Stimulated activated CD4-positive, alpha-beta T cell treated with anti-CD3 and anti-CD28 coated beads, TNF-alpha, amount 100 ng/mL, for 1 hour (primary cell): ENCODE measurements at regions not wholly inside any gene's neighbourhood (a gene's known extent, or its start where the extent isn't known, plus 50 kb on each side); places are given as distances from the start of the nearest gene placed in this dataset.
"Not testable (repeated sequence)": the region's sequence is repeated elsewhere in the genome, so short reads cannot be mapped to it uniquely, and the experiment has no call there.

Experiments used
- DNase-seq, 3 donors: peaks; one replicate each; pipeline ENCODE4 v3.0.0-alpha.2; 2020; ENCODE audit warnings: low read depth in 3 of 3, low spot score in 1 of 3

GRCh38 chr21:23690316-23690715 is 1917.0 kb downstream of the MRPL39 start:
- no peak for DNase-seq

DNA sequence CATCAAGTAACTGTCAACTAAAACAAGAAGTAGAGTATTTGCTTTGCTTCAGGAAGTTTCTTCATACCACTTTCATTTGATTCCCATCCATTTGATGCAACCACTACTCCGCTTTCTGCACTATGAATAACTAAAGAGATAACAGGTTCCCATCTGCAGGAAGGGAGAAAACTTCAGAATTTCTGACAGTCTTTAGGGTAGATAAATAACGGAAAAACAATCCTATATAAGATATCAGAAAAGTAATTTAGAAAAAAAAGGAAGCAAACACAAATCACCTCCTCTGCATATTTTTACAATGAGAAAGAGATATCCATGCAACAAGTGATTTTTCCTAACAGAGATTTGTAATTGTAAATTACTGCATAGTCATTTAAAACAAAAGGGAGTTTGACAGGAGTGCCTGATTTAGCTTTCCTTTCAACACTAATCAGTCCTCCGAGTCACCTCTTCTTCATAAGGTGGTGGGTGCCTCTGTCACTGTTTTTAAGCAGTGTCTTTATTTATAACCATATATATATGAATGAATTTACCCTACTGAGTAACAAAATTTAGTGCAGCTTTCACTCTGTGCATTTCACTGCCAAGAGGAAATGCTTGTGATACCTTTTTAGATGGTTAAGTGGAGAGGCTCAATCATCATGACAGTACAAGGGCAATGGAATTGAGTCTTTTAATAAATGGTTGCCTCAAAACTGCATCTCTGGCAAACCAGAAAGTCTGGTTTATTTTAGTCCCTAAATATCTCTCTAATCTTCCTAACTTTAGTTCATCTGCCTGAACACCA is 1920.4 kb downstream of the MRPL39 start:
- DNase-seq: no peak

- DNase-seq: no peak
Measured at GRCh38 chr21:23684431-23684830, 1922.8 kb downstream of the MRPL39 start.

DNA sequence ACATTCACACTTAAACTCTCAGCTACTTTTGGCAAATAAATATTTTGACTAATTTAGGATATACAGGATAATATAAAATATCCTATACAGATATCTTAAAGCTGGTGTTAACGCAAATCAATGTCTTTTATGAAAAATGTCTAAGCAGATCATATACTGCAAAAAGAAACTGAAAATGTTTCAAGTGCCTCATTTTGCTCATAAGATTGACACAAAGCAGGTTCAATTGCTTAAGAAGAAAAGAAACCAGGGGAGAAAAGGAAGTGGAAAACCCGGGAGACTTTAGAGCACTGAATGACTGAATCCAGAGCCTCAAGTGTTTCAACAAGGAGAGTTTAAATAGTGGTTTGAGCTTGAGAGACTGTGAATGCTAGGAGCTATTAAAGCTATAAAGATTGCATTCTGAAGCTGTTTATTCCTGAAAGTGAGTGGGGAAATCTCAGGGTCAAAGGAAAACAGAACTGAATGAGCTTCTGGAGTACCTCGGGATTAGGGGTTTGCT is 1943.0 kb downstream of the MRPL39 start:
- no peak for DNase-seq

DNA sequence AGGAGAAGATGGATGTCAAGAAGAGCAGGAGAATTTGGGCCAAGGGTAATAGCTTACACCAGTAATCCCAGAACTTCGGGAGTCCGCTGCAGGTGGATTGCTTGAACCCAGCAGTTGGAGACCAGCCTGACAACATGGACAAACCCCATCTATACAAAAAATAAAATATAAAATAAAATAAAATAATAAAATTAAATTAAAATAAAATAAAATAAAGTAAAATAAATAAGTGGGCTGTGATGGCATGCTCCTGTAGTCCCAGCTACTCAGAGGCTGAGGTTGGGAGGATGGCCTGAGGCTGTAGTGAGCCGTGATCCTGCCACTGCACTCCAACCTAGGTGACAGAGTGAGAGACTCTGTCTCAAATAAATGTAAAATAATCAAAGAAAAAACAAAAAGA is 1946.7 kb downstream of the MRPL39 start:
- DNase-seq: no peak

DNA sequence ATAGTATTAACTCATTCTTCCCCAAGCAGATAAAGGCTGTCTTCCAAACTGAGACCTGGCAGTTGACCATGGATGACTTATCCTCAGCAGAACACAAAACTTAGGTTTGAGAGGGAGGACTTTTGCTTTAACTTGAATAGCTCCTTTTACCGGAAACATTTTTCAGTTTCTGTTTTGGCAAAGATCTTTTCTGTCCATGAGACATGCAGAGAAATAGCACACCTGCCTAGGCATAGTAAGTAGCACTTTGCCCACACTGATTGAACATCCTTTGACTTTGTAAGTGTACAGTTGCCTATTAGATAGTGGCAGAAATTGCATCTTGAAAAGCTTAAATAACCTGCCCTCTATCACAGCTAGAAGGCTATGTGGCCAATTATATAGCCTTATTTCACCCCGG is 1962.5 kb downstream of the MRPL39 start:
- DNase-seq: no peak

GRCh38 chr21:23639721-23640120 is 1967.6 kb downstream of the MRPL39 start:
- no peak for DNase-seq

DNA sequence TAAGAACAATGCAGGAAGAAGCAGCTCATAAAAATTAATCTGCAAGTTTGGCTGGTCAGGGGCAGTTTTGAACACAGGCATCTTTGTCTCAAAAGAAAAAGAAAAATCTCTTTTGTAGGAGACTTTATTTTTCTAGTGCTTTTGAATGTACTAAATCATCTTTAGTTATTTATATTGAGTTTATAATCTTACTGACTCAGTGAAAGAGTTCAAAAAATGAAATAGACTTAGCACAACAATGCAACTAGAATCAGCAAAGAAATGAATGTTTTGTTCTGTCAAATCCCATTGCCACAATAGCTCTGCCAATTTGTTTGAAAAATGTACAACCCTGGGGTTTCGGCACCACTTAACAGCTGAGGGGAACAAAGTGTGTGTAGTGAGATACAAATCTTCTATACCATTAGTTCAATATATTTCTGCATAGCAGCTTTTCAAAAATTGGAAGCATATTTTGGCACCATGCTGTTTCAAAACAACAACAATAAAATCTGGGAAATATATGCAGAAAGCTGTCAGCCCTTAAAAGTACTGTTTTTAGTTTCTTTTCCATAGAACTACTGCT is 1969.1 kb downstream of the MRPL39 start:
- no peak for DNase-seq

DNA sequence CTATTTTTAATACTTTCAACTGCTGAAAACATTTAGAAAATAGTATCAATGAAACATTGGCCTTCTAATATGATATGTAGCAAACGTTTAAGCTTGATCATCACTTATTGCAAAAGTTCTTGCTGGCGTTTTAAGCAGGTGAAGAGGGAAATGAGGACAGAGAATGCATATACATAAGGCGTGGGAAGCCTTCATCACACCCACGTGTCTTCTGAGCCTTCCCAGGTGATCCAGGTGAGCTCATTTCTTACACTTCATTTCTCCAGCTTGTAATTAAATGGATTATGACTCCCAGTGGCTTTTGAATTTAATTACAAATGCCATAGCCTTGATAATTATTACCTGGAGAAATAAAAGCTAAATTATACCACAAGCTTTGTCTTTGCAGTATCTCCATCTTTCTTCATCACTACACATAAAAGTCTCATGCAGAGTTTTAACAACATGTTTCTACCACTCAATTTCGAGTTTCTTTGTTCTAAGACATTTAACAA is 1973.8 kb downstream of the MRPL39 start:
- DNase-seq: no peak

GRCh38 chr21:23624281-23624680 is 1983.0 kb downstream of the MRPL39 start:
- no peak for DNase-seq

DNA sequence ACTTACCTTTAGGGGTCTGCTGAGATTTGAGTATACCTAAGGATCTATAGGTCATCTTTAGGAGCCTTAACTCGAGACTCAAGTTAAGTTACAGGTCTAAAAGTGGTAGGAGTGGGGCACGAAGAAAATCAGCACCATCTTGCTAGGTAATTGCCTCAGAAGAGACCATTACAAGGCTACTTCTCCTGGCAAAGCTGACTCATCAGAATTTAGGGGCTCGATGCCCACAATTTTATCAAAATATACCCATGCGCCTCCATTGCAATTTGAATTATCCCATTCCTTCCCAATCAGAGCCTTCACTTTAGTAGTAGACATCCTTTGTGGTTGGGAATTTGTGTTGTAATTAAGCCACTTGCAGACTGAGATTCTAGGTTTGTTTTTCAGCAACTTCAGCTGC is 1994.3 kb downstream of the MRPL39 start:
- no peak for DNase-seq

DNA sequence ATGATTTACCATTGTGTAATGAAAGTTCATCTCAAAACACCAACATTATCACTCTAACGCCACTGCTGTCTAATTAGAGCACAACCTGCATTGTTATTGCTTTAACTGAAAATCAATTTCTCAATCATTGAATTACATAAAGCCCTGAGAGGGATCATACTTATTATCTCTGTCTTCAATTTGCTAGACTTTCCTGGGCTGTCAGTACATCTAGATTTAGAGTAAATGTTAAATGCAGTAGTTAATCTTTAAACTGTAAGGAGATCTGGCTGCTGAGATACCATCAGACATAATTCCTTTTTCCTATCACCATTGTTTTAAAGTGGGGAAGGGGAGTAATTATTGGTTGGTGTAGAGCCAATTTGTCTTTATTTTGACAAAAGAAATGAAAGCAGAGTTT is 1995.1 kb downstream of the MRPL39 start:
- no peak for DNase-seq

DNA sequence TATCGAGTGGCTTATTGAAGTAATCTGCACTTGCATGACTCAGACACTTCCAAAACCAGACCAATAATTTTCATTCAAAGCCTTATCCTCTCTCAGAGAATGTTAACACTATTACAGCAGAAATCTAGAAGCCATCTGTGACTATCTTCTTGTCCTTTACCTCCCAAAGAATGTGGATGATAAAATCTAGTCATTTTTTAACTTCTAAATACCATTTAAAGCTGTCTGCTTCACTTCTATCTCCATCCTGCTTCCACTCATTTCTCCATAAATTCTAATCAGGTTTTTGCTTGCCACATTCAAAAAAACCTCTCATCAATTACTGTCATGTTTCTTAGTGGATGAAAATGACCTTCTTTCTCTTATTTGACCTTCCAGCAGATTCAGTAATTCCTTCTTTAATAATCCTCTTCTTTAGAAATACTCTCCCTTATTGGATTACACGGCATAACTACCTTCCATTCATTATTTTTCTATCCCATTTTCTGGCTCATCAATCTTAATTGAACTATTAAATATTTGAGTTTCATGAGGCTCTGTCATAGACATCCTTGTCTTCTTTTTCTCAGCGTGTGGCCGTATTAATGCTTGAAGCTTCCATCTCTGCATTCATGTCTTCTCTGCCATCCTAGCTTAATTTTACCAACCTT is 1999.4 kb downstream of the MRPL39 start:
- DNase-seq: no peak

GRCh38 chr21:23601549-23601948 is 2005.7 kb downstream of the MRPL39 start:
- DNase-seq: no peak

DNA sequence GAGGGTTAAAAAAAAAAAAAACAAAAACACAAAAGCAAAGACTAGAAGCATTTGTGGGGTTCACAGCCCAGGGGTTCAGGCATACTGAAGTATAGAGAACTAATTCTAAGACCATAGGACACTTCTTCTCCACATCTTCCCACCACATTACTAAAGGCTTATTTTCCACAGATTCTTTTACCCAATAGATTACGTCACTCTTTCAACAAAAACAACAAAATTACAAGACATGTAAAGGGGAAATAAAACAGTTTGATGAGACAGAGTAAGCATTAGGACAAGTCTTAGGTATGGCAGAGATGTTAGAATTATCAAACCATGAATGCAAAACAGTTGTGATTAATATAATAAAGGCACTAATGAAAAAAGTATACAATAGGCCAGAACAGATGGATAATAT is 2013.7 kb downstream of the MRPL39 start:
- DNase-seq: no peak

DNA sequence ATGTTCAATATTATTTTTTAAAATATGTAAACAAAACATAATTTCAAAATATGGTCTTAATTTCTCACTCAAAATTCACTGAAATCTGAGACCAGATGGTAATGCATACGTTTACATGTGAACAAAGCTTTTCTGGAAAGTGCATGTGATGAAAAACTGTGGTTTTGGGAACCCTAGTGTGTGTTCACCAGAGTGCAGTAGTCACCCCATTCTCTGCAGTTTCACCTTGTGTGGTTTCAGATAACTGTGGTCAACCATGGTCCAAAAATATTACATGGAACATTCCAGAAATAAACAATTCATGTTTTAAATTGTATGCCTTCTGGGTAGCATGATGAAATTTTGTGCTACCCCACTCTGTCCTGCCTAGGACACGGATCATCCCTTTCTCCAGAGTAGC is 2021.9 kb downstream of the MRPL39 start:
- no peak for DNase-seq

DNA sequence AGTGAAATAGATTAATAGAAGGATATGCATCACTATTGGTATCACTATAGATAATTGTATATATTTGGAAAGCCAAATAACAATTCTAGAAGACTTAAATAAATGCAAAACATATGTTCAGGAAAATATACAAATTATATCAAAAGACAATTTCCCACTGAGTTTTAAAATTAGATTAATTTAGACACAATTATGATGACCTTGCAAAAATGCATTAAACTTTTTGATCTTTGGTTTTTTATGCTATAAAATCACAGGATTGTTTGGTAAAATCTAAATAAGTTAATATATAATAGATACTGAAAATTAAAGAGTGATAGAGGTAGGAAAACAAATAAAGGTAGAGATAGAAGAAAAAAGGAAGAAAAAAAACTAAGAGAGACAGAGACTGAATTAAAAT is 2027.7 kb downstream of the MRPL39 start:
- no peak for DNase-seq

- no peak for DNase-seq
Measured at GRCh38 chr21:23578027-23578426, 2029.3 kb downstream of the MRPL39 start.

GRCh38 chr21:23574932-23575331 is 2032.3 kb downstream of the MRPL39 start:
- no peak for DNase-seq

DNA sequence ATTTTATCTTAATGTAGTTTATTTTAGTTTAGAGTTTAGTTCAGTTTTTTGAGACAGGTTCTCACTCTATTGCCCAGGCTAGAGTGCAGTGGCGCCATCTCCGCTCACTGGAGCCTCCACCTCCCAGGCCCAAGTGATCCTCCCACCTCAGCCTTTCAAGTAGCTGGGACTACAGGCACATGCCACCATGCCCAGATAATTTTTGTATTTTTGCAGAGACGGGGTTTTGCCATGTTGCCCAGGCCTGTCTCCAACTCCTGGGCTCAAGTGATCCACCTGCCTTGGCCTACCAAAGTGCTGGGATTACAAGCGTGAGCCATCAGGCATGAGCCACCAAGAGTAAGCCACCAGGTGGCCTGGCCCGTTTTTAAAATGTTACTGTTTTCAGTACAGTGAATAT is 2058.4 kb downstream of the MRPL39 start:
- not testable (repeated sequence) for DNase-seq

DNA sequence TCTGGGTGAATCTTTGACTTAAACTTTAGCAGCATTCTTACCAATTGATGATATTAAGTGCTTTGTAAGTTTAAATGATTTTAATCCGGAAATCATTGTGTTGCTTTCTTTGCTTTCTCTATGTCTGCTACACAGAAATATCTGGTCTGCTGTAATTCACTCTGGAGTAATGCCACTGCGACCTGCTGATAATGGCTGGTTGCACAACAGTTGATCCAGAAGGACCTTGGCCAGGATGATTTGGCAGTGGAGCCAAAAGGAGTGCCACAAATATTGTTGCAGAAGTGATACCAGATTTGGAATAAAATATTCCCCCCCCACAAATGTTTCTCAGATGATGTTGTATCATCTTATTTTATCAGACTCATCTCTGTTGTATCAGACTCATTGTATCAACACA is 2063.9 kb downstream of the MRPL39 start:
- no peak for DNase-seq

DNA sequence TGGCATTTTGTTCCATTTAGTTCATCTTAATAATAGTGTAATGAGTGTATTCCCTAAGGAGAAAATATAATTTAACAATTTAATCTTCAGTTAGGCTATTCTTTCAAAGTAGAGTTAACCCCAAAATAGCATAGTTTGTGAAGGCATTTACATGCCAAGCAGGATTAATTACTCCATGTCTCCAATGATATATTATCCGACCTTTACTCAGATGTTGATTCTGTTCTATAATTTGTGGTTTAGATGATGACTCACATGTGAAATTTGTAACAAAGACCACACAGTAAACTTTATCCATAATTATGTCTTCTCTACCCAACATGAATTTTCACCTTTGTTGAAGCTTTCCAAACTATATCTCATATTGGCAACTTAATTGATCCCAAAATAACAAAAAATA is 2065.2 kb downstream of the MRPL39 start:
- no peak for DNase-seq
